CD14-positive monocyte (primary cell): ENCODE measurements at regions not wholly inside any gene's neighbourhood (a gene's known extent, or its start where the extent isn't known, plus 50 kb on each side); places are given as distances from the start of the nearest gene placed in this dataset.

Source experiments
- DNase-seq, 3 donors: peaks; one replicate each; pipeline ENCODE4 v3.0.0-alpha.2; 2011 to 2022
- H2AFZ ChIP-seq: 2 replicates; pipeline ENCODE4 v1.6.0; 2012; ENCODE audit warnings: mild to moderate bottlenecking, low read depth, low read length, inconsistent platforms; ENCODE audit not compliant: insufficient read depth, poor library complexity, severe bottlenecking
- H3K27ac ChIP-seq, 2 donors: 1 replicate in 1 of 2; 2 replicates in 1 of 2; pipeline ENCODE4 v1.5.1; 2012 to 2013; ENCODE audit warnings: low read length in 2 of 2, control low read depth in 1 of 2, inconsistent platforms in 1 of 2, low read depth in 1 of 2, mild to moderate bottlenecking in 1 of 2
- H3K27me3 ChIP-seq, 2 donors: one replicate each; pipeline versions ENCODE4 v1.6.0 to v1.6.1; 2011 to 2013; ENCODE audit warnings: low read length in 2 of 2; ENCODE audit not compliant: control insufficient read depth in 2 of 2, insufficient read depth in 2 of 2
- H3K36me3 ChIP-seq, 2 donors: replicated peaks in 1 of 2; 1 replicate in 1 of 2; 2 replicates in 1 of 2; pipeline versions ENCODE4 v1.5.1 to v1.6.1; 2012 to 2013; ENCODE audit warnings: low read length in 2 of 2, control low read depth in 1 of 2, inconsistent platforms in 1 of 2, mild to moderate bottlenecking in 1 of 2; ENCODE audit not compliant: insufficient read depth in 2 of 2, control insufficient read depth in 1 of 2
- H3K4me1 ChIP-seq, 2 donors: 1 replicate in 1 of 2; 2 replicates in 1 of 2; pipeline versions ENCODE4 v1.5.1 to v1.6.1; 2012 to 2013; ENCODE audit warnings: low read length in 2 of 2, control low read depth in 1 of 2, inconsistent platforms in 1 of 2, mild to moderate bottlenecking in 1 of 2, moderate library complexity in 1 of 2; ENCODE audit not compliant: insufficient read depth in 2 of 2, control insufficient read depth in 1 of 2
- H3K4me2 ChIP-seq: replicated peaks from 2 replicates; pipeline ENCODE3; 2012; ENCODE audit warnings: low read length, moderate library complexity, mild to moderate bottlenecking; ENCODE audit not compliant: poor library complexity, severe bottlenecking; ENCODE audit errors: extremely low read depth
- H3K4me3 ChIP-seq, 3 experiments: fragments of 200-600 bp in 1 of 3; sonication (generic) in 1 of 3; replicated peaks in 1 of 3; 1 replicate in 2 of 3; 2 replicates in 1 of 3; pipeline ENCODE4 v1.5.1; 2011 to 2013; ENCODE audit warnings: low read length in 3 of 3, mild to moderate bottlenecking in 3 of 3, control low read depth in 2 of 3, low read depth in 2 of 3, inconsistent platforms in 1 of 3, moderate library complexity in 1 of 3
- H3K79me2 ChIP-seq: 2 replicates; pipeline ENCODE4 v1.6.0; 2012; ENCODE audit warnings: mild to moderate bottlenecking, control low read depth, inconsistent platforms, low read length, moderate library complexity; ENCODE audit not compliant: insufficient read depth
- H3K9ac ChIP-seq: 2 replicates; pipeline ENCODE4 v1.6.0; 2017; ENCODE audit warnings: low read length, mild to moderate bottlenecking; ENCODE audit not compliant: insufficient read depth, poor library complexity, severe bottlenecking
- H3K9me3 ChIP-seq, 2 donors: replicated peaks in 1 of 2; 1 replicate in 1 of 2; 2 replicates in 1 of 2; pipeline versions ENCODE4 v1.5.1 to v1.6.1; 2012 to 2013; ENCODE audit warnings: low read length in 2 of 2, control low read depth in 1 of 2; ENCODE audit not compliant: control insufficient read depth in 1 of 2, insufficient read depth in 1 of 2
- H4K20me1 ChIP-seq: 2 replicates; pipeline ENCODE4 v1.6.0; 2012; ENCODE audit warnings: mild to moderate bottlenecking, low read length, control low read depth, moderate library complexity; ENCODE audit not compliant: insufficient read depth
- H3K27ac Mint-ChIP-seq, 7 donors: one replicate each; pipeline ENCODE4 v1.8.0; 2020; ENCODE audit warnings: mild to moderate bottlenecking in 7 of 7, mixed read lengths in 7 of 7, moderate library complexity in 6 of 7, inconsistent platforms in 2 of 7
- H3K27me3 Mint-ChIP-seq, 3 donors: one replicate each; pipeline ENCODE4 v1.8.0; 2021 to 2022; ENCODE audit warnings: low read depth in 3 of 3, mild to moderate bottlenecking in 3 of 3, mixed read lengths in 3 of 3, moderate library complexity in 3 of 3, inconsistent platforms in 1 of 3
- H3K36me3 Mint-ChIP-seq, 2 donors: one replicate each; pipeline ENCODE4 v1.8.0; 2020; ENCODE audit warnings: mixed read lengths in 2 of 2, inconsistent platforms in 1 of 2, mild to moderate bottlenecking in 1 of 2
- H3K4me1 Mint-ChIP-seq: one replicate; pipeline ENCODE4 v1.8.0; 2020; ENCODE audit warnings: mild to moderate bottlenecking, mixed read lengths
- H3K4me3 Mint-ChIP-seq, 2 donors: one replicate each; pipeline ENCODE4 v1.8.0; 2020; ENCODE audit warnings: mild to moderate bottlenecking in 2 of 2, mixed read lengths in 2 of 2, moderate library complexity in 1 of 2
- H3K9me3 Mint-ChIP-seq, 7 donors: one replicate each; pipeline ENCODE4 v1.8.0; 2020 to 2022; ENCODE audit warnings: mixed read lengths in 7 of 7, mild to moderate bottlenecking in 6 of 7, moderate library complexity in 6 of 7, inconsistent platforms in 2 of 7
- CTCF ChIP-seq: fragments of 200-600 bp; IDR thresholded peaks from one replicate; pipeline ENCODE4 v1.8.0; 2022; ENCODE audit warnings: antibody characterized with exemption, mild to moderate bottlenecking
- WGBS: methylation state at CpG from one replicate; pipeline ENCODE4 v1.1.5; 2013; ENCODE audit warnings: missing lambda C conversion rate; ENCODE audit not compliant: insufficient coverage; 5-methylcytosine and 5-hydroxymethylcytosine counted together
- intact Hi-C, 2 donors: fragments of 100-400 bp; cut with micrococcal nuclease; formaldehyde crosslinking; loops; one replicate each; pipeline versions ENCODE4 v1.15.0 to v1.15.1; 2023

GRCh38 chr6:140314682-140315081, 940.2 kb upstream of the CITED2 start:
- H3K4me3 Mint-ChIP-seq = no peak overlapping the region
- H3K36me3 Mint-ChIP-seq = no peaks in the 10 kb centered on the region
- no peak overlapping the region for H3K27ac Mint-ChIP-seq
- Histone ChIP-seq H4K20me1 (no peaks in the 10 kb centered on the region), H3K27me3 (no peaks in the 10 kb centered on the region), H3K79me2 (no peaks in the 10 kb centered on the region), H3K4me1 (peaks cover 0 to under 1% of the 10 kb centered on the region in 2 donors), H3K9ac (no peak overlapping the region), H3K9me3 (peaks cover 0 to 7% of the 10 kb centered on the region in 2 donors), H2AFZ (no peak overlapping the region), H3K27ac (no peak overlapping the region), H3K4me2 (no peak overlapping the region), H3K4me3 (no peak overlapping the region), H3K36me3 (no peaks in the 10 kb centered on the region)
- WGBS = no CpG with 5 or more reads among the region's 2 CpGs
- no peaks in the 10 kb centered on the region for H3K27me3 Mint-ChIP-seq
- no peak for TF ChIP-seq CTCF
- DNase-seq = no peak
- peaks cover 2 to 11% (median 6%) of the 10 kb centered on the region in 7 donors for H3K9me3 Mint-ChIP-seq
- H3K4me1 Mint-ChIP-seq = peaks cover under 1% of the 10 kb centered on the region
- intact Hi-C loops = no loop called here

- Histone ChIP-seq H3K79me2 (no peaks in the 10 kb centered on the region), H3K27ac (no peak overlapping the region), H3K4me1 (no peaks in the 10 kb centered on the region), H3K4me3 (no peak overlapping the region), H3K4me2 (no peak overlapping the region), H3K9ac (no peak overlapping the region), H3K36me3 (no peaks in the 10 kb centered on the region), H4K20me1 (no peaks in the 10 kb centered on the region), H2AFZ (no peak overlapping the region), H3K27me3 (no peaks in the 10 kb centered on the region), H3K9me3 (peaks cover 0 to 7% of the 10 kb centered on the region in 2 donors)
- intact Hi-C loops = no loop called here
- H3K9me3 Mint-ChIP-seq = peaks cover 3 to 12% (median 6%) of the 10 kb centered on the region in 7 donors
- H3K4me1 Mint-ChIP-seq = no peaks in the 10 kb centered on the region
- H3K36me3 Mint-ChIP-seq = no peaks in the 10 kb centered on the region
- no peak for TF ChIP-seq CTCF
- H3K27me3 Mint-ChIP-seq = no peaks in the 10 kb centered on the region
- no peak overlapping the region for H3K4me3 Mint-ChIP-seq
- no peak overlapping the region for H3K27ac Mint-ChIP-seq
- DNase-seq = no peak
Observed at GRCh38 chr6:140311146-140311545, 936.7 kb upstream of the CITED2 start.
